GM23338 (cell line): ENCODE measurements at regions not wholly inside any gene's neighbourhood (a gene's known extent, or its start where the extent isn't known, plus 50 kb on each side); places are given as distances from the start of the nearest gene placed in this dataset.

Source experiments
- ATAC-seq: fragments of 200-7000 bp; cut with Tn5 transposase; 3 replicates; pipeline ENCODE4 v1.9.1; 2020
- DNase-seq: peaks from one replicate; pipeline ENCODE4 v3.0.0-alpha.2; 2015; ENCODE audit warnings: low spot score
- H2AFZ ChIP-seq: fragments of 200-600 bp; sonication (generic); 2 replicates; pipeline ENCODE4 v1.8.0; 2016; ENCODE audit warnings: antibody characterized with exemption, mild to moderate bottlenecking, moderate library complexity
- H3F3A ChIP-seq: fragments of 200-600 bp; sonication (generic); replicated peaks from 2 replicates; pipeline ENCODE4 v1.8.0; 2017; ENCODE audit warnings: antibody characterized with exemption, mixed run types, low read depth
- H3K27ac ChIP-seq: fragments of 200-600 bp; sonication (generic); 2 replicates; pipeline ENCODE4 v1.6.1; 2016; ENCODE audit warnings: low read depth
- H3K27me3 ChIP-seq: fragments of 200-600 bp; sonication (generic); 2 replicates; pipeline ENCODE4 v1.8.0; 2016; ENCODE audit warnings: mild to moderate bottlenecking, mixed run types, moderate library complexity; ENCODE audit not compliant: insufficient read depth
- H3K36me3 ChIP-seq: fragments of 200-600 bp; sonication (generic); 2 replicates; pipeline ENCODE4 v1.8.0; 2016; ENCODE audit warnings: mild to moderate bottlenecking; ENCODE audit not compliant: insufficient read depth
- H3K4me1 ChIP-seq: fragments of 200-600 bp; sonication (generic); 2 replicates; pipeline ENCODE4 v1.8.0; 2016; ENCODE audit warnings: mild to moderate bottlenecking, moderate library complexity; ENCODE audit not compliant: insufficient read depth
- H3K4me2 ChIP-seq: fragments of 200-600 bp; sonication (generic); 2 replicates; pipeline ENCODE4 v1.7.1; 2017; ENCODE audit warnings: mixed run types
- H3K4me3 ChIP-seq: fragments of 200-600 bp; sonication (generic); 2 replicates; pipeline ENCODE4 v1.6.1; 2016; ENCODE audit warnings: mixed run types
- H3K79me2 ChIP-seq: fragments of 200-600 bp; sonication (generic); replicated peaks from 2 replicates; pipeline ENCODE4 v1.8.0; 2017; ENCODE audit warnings: mild to moderate bottlenecking; ENCODE audit not compliant: insufficient read depth
- H3K9me2 ChIP-seq: fragments of 200-600 bp; sonication (generic); 2 replicates; pipeline ENCODE4 v1.8.0; 2017; ENCODE audit not compliant: insufficient read depth
- H4K20me1 ChIP-seq: fragments of 200-600 bp; sonication (generic); replicated peaks from 2 replicates; pipeline ENCODE4 v1.8.0; 2017; ENCODE audit warnings: mild to moderate bottlenecking; ENCODE audit not compliant: insufficient read depth
- H3K27ac Mint-ChIP-seq: 2 replicates; pipeline ENCODE4 v1.8.0; 2020; ENCODE audit warnings: inconsistent platforms, mild to moderate bottlenecking, moderate library complexity, mixed read lengths
- H3K27me3 Mint-ChIP-seq: 3 replicates; pipeline ENCODE4 v1.8.0; 2022; ENCODE audit warnings: low read depth, mild to moderate bottlenecking, moderate library complexity, mixed read lengths, inconsistent platforms; ENCODE audit not compliant: insufficient read depth, poor library complexity
- H3K36me3 Mint-ChIP-seq: 3 replicates; pipeline ENCODE4 v1.8.0; 2021; ENCODE audit warnings: low read depth, mild to moderate bottlenecking, inconsistent platforms, moderate library complexity, mixed read lengths
- H3K4me1 Mint-ChIP-seq: 3 replicates; pipeline ENCODE4 v1.8.0; 2020; ENCODE audit warnings: mild to moderate bottlenecking, inconsistent platforms, mixed read lengths
- H3K4me3 Mint-ChIP-seq: 3 replicates; pipeline ENCODE4 v1.8.0; 2021; ENCODE audit warnings: moderate library complexity, mild to moderate bottlenecking, inconsistent platforms, mixed read lengths
- H3K9me3 Mint-ChIP-seq: 3 replicates; pipeline ENCODE4 v1.8.0; 2020; ENCODE audit warnings: moderate library complexity, mild to moderate bottlenecking, inconsistent platforms, mixed read lengths
- CREB1 ChIP-seq: fragments of 250-450 bp; sonication (Bioruptor Pico); IDR thresholded peaks from 2 replicates; pipeline ENCODE4 v1.5.0; 2020; ENCODE audit warnings: low read depth, mild to moderate bottlenecking, moderate library complexity
- EZH2phosphoT487 ChIP-seq: fragments of 200-600 bp; sonication (generic); IDR thresholded peaks from one replicate; pipeline ENCODE4 v1.8.1; 2018; ENCODE audit warnings: antibody characterized with exemption; ENCODE audit not compliant: unreplicated experiment
- NANOG ChIP-seq: IDR thresholded peaks from 2 replicates; pipeline ENCODE4 v1.6.1; 2016; ENCODE audit warnings: antibody characterized with exemption, borderline replicate concordance
- POLR2AphosphoS5 ChIP-seq: IDR thresholded peaks from 2 replicates; pipeline ENCODE4 v1.6.1; 2016; ENCODE audit warnings: antibody characterized with exemption, low read depth
- STAT1 ChIP-seq: IDR thresholded peaks from one replicate; pipeline ENCODE4 v1.6.1; 2016; ENCODE audit warnings: antibody characterized with exemption; ENCODE audit not compliant: unreplicated experiment
- ZNF114 ChIP-seq: fragments of 250-450 bp; sonication (Bioruptor Pico); IDR thresholded peaks from 2 replicates; pipeline ENCODE4 v1.5.0; 2020; ENCODE audit warnings: mild to moderate bottlenecking, moderate library complexity
- ZNF331 ChIP-seq: fragments of 250-450 bp; sonication (Bioruptor Pico); IDR thresholded peaks from 2 replicates; pipeline ENCODE4 v1.5.0; 2020; ENCODE audit warnings: low read depth, mild to moderate bottlenecking, moderate library complexity
- TF ChIP-seq, protein P1 (sequence below): fragments of 250-450 bp; sonication (Bioruptor Pico); IDR thresholded peaks from 2 replicates; pipeline ENCODE4 v1.5.0; 2020; ENCODE audit warnings: mild to moderate bottlenecking, moderate library complexity
- TF ChIP-seq, protein P2 (sequence below), 2 experiments: fragments of 200-600 bp in 1 of 2; sonication (generic) in 1 of 2; conservative IDR thresholded peaks; 2 replicates each; pipeline versions ENCODE4 v1.5.1 to v1.6.1; 2016 to 2017; ENCODE audit warnings: antibody characterized with exemption in 2 of 2, low read depth in 2 of 2, mild to moderate bottlenecking in 2 of 2, moderate library complexity in 1 of 2
- TF ChIP-seq, protein P3 (sequence below): IDR thresholded peaks from 2 replicates; pipeline ENCODE4 v1.6.1; 2016; ENCODE audit warnings: antibody characterized with exemption
- TF ChIP-seq, protein P4 (sequence below): IDR thresholded peaks from one replicate; pipeline ENCODE4 v1.6.1; 2018; ENCODE audit warnings: antibody characterized with exemption; ENCODE audit not compliant: unreplicated experiment

DNA sequence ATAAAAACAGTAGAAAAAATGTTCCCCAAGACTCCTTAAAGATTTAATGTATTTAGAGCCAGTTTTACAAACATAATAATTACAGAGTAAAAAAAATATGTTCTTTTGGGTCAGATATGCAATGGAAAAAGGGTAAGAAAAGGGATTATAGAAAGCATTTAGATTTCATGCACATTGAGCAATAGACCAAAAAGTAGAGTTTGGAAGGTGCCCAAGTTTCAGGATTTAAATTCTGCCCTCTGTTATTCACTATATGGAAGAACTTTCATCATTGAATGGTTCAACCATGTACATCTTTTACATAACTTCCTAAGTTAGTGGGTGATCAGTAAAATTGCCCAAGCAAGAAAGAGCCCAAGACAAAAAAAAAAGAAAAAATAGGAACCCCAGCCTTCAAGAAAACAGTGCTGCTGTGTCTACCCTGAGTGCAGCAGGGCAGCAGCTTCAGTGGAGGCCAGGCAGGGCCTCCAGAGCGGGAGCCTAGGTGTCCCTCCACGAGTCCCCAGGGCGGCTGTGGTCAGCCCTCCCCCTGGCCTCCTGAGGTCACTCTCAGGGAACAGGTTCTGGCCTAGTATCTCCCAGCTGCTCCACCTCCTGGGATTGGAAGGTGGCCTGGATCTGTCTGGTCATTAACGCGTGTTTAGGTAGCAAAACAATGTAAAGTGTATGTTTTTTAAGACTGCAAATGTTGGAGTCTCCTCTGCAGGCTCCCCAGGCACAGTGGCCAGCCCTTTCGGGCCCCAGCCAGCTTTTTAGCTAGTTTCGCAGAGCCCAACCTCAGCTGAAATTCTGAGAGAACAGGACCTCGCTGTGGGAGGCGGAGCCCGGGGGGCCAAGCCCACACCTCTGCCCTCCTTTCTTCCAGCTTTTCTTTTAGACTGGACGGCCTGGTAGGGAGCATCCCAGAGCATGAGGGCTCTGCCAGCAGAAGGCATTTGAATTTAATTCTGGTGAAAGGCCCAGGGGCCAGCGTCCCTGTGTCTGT is 77.3 kb downstream of the TEX51 start (continued):
- TF ChIP-seq, protein P1, sequence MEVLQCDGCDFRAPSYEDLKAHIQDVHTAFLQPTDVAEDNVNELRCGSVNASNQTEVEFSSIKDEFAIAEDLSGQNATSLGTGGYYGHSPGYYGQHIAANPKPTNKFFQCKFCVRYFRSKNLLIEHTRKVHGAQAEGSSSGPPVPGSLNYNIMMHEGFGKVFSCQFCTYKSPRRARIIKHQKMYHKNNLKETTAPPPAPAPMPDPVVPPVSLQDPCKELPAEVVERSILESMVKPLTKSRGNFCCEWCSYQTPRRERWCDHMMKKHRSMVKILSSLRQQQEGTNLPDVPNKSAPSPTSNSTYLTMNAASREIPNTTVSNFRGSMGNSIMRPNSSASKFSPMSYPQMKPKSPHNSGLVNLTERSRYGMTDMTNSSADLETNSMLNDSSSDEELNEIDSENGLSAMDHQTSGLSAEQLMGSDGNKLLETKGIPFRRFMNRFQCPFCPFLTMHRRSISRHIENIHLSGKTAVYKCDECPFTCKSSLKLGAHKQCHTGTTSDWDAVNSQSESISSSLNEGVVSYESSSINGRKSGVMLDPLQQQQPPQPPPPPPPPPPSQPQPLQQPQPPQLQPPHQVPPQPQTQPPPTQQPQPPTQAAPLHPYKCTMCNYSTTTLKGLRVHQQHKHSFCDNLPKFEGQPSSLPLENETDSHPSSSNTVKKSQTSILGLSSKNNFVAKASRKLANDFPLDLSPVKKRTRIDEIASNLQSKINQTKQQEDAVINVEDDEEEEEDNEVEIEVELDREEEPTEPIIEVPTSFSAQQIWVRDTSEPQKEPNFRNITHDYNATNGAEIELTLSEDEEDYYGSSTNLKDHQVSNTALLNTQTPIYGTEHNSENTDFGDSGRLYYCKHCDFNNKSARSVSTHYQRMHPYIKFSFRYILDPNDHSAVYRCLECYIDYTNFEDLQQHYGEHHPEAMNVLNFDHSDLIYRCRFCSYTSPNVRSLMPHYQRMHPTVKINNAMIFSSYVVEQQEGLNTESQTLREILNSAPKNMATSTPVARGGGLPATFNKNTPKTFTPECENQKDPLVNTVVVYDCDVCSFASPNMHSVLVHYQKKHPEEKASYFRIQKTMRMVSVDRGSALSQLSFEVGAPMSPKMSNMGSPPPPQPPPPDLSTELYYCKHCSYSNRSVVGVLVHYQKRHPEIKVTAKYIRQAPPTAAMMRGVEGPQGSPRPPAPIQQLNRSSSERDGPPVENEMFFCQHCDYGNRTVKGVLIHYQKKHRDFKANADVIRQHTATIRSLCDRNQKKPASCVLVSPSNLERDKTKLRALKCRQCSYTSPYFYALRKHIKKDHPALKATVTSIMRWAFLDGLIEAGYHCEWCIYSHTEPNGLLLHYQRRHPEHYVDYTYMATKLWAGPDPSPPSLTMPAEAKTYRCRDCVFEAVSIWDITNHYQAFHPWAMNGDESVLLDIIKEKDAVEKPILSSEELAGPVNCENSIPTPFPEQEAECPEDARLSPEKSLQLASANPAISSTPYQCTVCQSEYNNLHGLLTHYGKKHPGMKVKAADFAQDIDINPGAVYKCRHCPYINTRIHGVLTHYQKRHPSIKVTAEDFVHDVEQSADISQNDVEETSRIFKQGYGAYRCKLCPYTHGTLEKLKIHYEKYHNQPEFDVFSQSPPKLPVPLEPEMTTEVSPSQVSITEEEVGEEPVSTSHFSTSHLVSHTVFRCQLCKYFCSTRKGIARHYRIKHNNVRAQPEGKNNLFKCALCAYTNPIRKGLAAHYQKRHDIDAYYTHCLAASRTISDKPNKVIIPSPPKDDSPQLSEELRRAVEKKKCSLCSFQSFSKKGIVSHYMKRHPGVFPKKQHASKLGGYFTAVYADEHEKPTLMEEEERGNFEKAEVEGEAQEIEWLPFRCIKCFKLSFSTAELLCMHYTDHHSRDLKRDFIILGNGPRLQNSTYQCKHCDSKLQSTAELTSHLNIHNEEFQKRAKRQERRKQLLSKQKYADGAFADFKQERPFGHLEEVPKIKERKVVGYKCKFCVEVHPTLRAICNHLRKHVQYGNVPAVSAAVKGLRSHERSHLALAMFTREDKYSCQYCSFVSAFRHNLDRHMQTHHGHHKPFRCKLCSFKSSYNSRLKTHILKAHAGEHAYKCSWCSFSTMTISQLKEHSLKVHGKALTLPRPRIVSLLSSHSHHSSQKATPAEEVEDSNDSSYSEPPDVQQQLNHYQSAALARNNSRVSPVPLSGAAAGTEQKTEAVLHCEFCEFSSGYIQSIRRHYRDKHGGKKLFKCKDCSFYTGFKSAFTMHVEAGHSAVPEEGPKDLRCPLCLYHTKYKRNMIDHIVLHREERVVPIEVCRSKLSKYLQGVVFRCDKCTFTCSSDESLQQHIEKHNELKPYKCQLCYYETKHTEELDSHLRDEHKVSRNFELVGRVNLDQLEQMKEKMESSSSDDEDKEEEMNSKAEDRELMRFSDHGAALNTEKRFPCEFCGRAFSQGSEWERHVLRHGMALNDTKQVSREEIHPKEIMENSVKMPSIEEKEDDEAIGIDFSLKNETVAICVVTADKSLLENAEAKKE, result no peak

DNA sequence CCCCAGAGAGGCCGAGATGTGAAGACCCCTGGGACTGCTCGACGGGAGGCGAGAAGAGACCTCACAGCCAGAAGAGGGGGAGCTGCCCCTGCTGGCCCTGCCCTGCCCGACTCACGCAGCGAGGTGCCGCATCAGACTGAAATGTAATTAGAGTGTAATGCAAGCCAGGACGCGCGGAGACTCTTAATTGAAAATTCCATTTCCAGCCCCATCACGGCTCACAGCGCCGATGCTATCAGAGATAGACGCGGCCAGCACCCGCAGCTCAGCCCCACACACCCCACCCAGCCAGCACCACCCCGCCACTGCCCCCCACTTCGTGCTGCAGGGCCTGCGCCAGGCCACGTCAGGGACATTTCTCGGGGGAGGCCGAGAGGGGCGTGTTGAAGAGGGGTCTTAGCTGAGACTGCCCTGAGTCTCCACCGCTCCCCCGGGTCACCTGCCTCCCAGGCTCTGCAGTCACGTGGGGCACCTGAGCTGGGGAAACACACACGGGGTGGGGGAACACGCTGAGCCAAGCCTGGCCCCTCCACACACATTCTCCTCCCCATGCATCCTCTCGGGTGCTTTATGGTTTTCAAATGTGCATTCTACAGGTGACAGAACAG is 78.1 kb downstream of the TEX51 start:
- Mint-ChIP-seq H3K9me3 (no peaks in the 10 kb centered on the region; the same call in 2 of the 3 replicates), H3K36me3 (no peaks in the 10 kb centered on the region), H3K27ac (no peak overlapping the region), H3K27me3 (peaks cover 5% of the 10 kb centered on the region), H3K4me3 (no peak overlapping the region), H3K4me1 (peaks cover 5% of the 10 kb centered on the region; the same call in 2 of the 3 replicates)
- Histone ChIP-seq H3K4me1 (no peaks in the 10 kb centered on the region), H3K4me3 (no peak overlapping the region), H3K79me2 (no peaks in the 10 kb centered on the region), H3K36me3 (no peaks in the 10 kb centered on the region), H4K20me1 (no peaks in the 10 kb centered on the region), H3K27me3 (no peaks in the 10 kb centered on the region), H3K4me2 (no peak overlapping the region), H3K9me2 (no peaks in the 10 kb centered on the region), H3F3A (no peaks in the 10 kb centered on the region), H2AFZ (0 out of 2 replicates have a peak overlapping the region, but pooled peaks have one; percentile 80), H3K27ac (no peak overlapping the region)
- ATAC-seq (no peak), DNase-seq (no peak)
- TF ChIP-seq, protein P2, sequence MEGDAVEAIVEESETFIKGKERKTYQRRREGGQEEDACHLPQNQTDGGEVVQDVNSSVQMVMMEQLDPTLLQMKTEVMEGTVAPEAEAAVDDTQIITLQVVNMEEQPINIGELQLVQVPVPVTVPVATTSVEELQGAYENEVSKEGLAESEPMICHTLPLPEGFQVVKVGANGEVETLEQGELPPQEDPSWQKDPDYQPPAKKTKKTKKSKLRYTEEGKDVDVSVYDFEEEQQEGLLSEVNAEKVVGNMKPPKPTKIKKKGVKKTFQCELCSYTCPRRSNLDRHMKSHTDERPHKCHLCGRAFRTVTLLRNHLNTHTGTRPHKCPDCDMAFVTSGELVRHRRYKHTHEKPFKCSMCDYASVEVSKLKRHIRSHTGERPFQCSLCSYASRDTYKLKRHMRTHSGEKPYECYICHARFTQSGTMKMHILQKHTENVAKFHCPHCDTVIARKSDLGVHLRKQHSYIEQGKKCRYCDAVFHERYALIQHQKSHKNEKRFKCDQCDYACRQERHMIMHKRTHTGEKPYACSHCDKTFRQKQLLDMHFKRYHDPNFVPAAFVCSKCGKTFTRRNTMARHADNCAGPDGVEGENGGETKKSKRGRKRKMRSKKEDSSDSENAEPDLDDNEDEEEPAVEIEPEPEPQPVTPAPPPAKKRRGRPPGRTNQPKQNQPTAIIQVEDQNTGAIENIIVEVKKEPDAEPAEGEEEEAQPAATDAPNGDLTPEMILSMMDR (conservative IDR thresholded peaks at IDR 0.05; ENCODE audit: low read depth in 2 of 2), result no peak
- TF ChIP-seq NANOG (no peak), STAT1 (no peak), ZNF331 (CRISPR knock-in tag) (no peak), POLR2AphosphoS5 (no peak), CREB1 (CRISPR knock-in tag) (no peak), ZNF114 (CRISPR knock-in tag) (no peak), EZH2phosphoT487 (no peak)
- TF ChIP-seq, protein P3, sequence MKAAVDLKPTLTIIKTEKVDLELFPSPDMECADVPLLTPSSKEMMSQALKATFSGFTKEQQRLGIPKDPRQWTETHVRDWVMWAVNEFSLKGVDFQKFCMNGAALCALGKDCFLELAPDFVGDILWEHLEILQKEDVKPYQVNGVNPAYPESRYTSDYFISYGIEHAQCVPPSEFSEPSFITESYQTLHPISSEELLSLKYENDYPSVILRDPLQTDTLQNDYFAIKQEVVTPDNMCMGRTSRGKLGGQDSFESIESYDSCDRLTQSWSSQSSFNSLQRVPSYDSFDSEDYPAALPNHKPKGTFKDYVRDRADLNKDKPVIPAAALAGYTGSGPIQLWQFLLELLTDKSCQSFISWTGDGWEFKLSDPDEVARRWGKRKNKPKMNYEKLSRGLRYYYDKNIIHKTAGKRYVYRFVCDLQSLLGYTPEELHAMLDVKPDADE, result no peak
- TF ChIP-seq, protein P4, sequence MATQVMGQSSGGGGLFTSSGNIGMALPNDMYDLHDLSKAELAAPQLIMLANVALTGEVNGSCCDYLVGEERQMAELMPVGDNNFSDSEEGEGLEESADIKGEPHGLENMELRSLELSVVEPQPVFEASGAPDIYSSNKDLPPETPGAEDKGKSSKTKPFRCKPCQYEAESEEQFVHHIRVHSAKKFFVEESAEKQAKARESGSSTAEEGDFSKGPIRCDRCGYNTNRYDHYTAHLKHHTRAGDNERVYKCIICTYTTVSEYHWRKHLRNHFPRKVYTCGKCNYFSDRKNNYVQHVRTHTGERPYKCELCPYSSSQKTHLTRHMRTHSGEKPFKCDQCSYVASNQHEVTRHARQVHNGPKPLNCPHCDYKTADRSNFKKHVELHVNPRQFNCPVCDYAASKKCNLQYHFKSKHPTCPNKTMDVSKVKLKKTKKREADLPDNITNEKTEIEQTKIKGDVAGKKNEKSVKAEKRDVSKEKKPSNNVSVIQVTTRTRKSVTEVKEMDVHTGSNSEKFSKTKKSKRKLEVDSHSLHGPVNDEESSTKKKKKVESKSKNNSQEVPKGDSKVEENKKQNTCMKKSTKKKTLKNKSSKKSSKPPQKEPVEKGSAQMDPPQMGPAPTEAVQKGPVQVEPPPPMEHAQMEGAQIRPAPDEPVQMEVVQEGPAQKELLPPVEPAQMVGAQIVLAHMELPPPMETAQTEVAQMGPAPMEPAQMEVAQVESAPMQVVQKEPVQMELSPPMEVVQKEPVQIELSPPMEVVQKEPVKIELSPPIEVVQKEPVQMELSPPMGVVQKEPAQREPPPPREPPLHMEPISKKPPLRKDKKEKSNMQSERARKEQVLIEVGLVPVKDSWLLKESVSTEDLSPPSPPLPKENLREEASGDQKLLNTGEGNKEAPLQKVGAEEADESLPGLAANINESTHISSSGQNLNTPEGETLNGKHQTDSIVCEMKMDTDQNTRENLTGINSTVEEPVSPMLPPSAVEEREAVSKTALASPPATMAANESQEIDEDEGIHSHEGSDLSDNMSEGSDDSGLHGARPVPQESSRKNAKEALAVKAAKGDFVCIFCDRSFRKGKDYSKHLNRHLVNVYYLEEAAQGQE, result no peak
